GM19023 (cell line): ENCODE measurements at regions not wholly inside any gene's neighbourhood (a gene's known extent, or its start where the extent isn't known, plus 50 kb on each side); places are given as distances from the start of the nearest gene placed in this dataset.
"Not testable (repeated sequence)": the region's sequence is repeated elsewhere in the genome, so short reads cannot be mapped to it uniquely, and the experiment has no call there.

Source experiments
- ATAC-seq: cut with Tn5 transposase; IDR thresholded peaks from one replicate; pipeline ENCODE4 v1.9.1; 2021; ENCODE audit warnings: mild to moderate bottlenecking, moderate library complexity; ENCODE audit not compliant: unreplicated experiment

DNA sequence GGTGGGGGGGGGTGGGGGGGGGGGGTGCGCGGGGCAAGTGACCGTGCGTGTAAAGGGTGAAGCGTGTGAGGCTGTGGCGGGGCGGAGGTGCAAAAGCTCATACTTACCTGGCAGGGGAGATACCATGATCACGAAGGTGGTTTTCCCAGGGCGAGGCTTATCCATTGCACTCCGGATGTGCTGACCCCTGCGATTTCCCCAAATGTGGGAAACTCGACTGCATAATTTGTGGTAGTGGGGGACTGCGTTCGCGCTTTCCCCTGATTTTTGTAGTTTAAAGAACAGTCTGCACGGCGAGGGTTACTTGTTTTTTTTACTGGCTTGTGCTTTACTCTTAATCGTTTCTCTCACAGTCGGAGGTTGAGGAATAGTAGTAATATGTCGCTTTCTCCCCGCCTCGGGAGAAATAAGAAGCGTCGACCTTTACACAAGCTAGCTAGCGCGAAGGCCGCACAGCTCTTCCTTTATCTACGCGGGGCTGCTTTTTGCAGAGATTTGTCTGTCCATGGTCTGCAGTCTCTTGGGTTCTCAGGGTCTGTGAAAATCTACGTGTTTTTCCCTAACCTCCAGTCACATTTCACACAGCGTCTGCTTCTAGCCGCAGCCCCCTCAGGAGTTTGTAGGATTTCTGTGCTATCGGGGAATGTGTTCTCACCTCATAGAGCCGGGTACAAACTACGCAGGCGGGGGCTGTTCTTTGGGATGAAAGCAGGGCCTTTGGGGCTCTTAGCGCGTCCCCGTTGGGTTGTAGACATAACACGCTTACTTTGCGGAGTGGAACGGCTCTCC, 148.1 kb upstream of the NOTCH2NLA start:
- ATAC-seq = peak; percentile 88

DNA sequence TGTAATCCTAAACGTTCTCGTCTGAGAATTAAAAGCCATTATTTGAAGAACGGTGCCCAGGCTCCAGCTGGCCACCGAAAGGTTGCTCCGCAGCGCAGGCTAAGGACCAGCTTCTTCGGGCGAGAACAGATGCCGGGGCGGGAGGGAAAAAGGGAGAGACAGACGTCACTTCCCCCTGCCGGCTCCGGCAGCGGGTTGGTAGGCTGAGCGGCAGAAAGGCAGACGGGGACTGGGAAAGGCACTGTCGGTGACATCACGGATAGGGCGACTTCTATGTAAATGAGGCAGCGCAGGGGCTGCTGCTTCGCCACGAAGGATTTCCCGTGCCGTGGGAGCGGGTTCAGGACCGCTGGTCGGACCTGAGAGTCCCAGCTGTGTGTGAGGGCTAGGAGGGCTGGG, 147.5 kb upstream of the NOTCH2NLA start:
- ATAC-seq = peak; percentile 41

DNA sequence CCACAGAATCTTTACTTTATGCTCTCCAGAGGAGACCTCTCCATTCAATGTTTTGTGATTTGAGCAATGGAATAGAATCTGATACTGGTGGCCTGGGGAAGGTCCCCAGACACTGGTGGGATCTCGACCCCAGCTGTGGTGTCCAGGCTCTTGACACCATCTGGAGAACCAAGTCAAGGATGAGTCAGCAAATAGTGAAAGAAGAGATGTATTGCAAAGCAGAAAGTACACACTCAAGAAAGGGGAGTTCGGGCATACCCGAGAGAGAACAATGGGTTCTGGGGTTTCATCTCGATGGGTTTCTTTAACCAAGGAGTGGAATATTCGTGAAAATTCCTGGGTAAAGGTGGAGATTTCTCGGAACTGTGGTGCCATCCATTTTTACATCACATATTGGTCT, 146.3 kb upstream of the NOTCH2NLA start:
- not testable (repeated sequence) for ATAC-seq

DNA sequence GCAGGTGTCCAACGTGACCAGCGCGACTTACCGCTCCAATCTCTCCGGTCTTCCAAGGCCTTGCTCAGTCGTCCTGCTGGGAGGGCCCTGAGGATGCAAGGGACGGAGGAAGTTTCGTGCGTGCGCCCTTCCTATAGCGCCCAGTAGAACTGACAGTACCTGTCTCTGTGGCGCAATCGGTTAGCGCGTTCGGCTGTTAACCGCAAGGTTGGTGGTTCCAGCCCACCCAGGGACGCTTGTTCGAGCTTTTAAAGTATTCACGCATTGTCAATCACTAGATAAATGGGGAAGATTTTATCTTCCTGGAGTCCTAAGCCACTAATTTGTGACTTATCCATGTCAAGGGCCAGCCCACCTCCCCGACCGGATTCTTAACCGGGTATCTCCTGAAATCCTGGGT, 141.1 kb upstream of the NOTCH2NLA start:
- not testable (repeated sequence) for ATAC-seq

DNA sequence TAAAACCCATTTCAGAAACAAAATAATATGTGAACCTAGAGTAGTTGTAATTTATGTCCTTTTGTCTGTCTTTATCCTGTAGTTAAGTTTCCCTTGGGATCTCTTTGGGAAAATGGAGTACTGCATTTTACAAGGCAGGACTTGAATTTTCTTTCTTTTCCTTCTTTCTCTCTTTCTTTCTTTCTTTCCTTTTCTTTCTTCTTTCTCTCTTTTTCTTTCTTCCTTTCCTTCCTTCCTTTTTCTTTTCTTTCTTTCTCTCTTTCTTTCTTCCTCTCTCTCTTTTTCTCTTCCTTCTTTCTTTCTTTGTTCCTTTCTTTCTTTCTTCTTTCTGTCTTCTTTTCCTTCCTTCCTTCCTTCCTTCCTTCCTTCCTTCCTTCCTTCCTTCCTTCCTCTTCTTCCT, 126.6 kb upstream of the NOTCH2NLA start:
- ATAC-seq = not testable (repeated sequence)

DNA sequence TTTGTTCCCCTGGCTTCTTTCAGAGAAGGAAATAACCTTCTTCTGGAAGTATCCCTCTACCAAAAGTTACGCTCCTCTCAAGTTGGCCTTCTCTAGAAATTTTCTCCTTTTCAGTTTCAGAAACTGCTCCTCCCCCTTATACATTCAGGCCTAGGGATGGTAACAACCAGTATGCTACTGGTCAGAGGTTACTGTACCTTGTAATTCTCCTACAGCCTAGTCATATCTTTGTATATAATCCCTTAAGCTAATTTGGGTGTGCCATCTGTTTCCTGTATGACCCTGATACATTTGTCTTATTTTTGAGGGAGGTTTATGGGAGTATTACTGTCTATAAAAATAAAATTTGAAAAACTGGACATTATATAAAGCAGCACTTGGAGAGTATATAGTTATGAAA, 98.0 kb upstream of the NOTCH2NLA start:
- ATAC-seq = not testable (repeated sequence)

DNA sequence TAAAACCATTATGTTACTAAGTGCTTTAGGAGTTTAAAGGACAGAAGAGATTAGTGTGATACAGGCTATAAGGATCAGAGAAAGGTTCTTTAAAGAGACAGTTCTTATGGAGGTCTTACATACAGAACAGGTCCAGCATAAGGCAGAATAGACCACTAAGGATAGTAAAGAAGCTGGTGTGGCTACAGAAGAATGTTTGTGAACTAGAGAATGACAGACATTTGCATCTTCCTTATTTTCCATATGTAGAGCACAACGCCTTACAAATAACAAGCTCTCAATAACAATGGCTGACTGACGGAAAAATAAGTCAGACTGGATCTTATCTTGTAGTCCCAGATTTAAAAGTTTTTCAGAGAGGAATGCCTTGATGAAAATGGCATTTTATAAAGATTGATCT, 95.6 kb upstream of the NOTCH2NLA start:
- not testable (repeated sequence) for ATAC-seq

DNA sequence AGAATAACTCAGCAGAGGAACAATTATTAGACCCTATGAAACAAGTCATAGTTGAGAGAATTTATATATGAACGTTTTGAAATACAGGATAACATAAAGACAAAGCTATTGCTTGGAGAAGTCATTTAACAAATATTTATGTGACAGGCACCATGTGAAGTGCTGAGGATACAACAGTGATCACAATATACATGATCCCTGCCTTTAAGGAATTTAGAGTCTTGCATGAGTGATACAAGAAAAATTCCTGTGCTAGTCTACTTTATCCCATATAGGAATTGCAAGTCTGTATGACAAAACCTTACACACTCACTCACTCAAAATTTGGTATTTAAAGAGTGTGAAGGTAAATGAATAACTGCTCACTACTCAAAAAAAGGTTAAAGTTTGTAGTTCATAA, 94.5 kb upstream of the NOTCH2NLA start:
- ATAC-seq = not testable (repeated sequence)

DNA sequence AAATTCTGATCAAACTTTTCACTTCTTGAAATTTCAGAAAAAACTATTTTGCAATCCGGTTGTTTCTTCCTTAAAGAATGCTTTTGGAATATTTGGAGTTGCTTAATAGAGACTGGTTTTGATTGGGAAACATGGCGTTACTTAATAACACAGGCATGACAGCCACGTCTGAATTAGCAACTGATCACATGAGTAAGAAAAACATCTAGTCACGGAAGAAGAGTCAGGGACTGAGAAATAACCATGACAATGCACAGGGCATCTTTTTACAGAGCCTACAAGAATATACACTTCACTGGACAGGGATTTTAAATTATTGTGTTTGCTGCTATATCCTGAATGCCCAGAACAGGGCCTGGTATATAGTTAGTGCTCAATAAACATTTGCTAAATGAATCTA, 94.1 kb upstream of the NOTCH2NLA start:
- not testable (repeated sequence) for ATAC-seq

DNA sequence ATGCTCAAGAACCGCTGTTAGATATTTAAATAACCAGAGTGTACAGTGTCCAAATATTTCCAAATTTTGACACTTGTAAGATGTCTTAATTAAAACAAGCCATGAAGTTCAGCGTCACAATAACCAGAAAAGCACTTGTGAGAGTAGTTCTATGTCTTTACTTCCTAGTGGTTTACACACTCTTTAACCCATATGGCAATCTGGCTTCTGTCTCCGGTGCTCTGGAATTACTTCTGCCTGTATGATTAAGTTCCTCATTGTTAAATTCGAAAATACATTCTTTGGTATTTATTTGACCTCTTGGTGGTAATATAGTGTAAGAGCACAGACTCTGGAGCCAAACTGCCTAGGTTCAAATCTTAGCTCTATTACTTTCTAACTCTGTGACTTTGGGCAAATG, 89.9 kb upstream of the NOTCH2NLA start:
- ATAC-seq = not testable (repeated sequence)

DNA sequence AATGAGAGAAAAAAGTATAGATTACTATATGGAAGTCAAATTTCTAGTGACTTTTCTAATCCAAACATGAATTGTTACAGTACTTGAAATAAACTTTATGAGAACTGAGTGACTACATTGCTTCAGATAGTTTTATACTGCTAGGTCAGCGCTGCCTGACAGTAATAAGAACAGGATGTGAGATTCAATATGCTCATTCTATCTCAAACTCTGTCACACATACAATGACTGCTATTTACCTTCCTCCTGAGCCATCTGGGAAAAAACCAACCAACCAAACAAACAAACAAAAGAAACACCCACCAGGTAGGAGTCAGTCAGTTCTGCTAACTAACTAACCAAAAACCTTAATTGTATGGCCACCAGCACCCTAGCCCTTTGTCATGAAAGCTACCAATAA, 89.0 kb upstream of the NOTCH2NLA start:
- ATAC-seq = not testable (repeated sequence)

DNA sequence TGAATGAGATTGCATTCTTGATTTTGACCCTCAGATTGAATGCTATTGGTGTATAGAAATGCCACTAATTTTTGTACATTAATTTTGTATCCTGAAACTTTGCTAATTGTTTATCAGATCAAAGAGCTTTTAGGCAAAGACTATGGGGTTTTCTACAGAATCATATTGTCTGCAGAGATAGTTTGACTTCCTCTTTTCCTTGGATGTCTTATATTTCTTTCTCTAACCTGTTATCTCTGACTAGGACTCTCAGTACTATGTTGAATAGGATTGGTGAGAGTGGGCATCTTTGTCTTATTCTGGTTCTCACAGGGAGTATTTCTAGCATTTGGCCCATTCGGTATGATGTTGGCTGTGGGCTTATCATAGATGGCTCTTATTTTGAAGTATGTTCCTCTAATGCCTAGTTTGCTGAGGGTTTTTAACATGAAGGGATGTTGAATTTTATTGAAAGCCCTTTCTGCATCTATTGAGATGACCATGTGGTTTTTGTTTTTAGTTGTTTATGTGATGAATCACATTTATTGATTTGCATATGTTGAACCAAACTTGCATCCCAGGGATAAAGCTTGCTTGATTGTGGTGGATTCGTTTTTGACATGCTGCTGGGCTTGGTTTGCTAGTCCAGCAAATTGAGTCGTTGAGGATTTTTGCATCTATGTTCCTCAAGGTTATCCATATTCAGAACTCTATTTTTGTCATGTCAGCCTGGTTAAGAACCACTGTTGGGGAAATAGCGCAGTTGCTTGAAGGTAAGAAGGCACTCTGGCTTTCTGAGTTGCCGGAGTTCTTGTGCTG, 85.8 kb upstream of the NOTCH2NLA start:
- ATAC-seq = not testable (repeated sequence)

DNA sequence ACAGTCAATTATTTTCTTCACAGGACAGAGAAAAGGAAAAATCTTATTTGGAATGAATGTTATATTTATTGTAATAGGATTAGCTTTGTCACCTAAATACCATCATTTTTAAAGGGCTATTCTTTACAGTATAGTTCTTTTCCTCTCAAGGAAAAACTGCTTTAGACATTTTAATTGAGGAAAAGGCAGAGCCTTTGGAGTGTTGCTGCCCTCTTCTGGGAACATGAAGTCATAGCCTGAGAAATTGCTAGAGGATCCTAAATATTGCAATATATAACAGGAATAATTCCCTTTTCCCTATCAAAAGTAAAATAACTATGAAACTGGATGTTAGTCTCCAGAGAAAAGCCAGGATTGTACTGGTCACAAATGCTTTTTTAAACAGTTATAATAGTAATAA, 81.8 kb upstream of the NOTCH2NLA start:
- not testable (repeated sequence) for ATAC-seq

DNA sequence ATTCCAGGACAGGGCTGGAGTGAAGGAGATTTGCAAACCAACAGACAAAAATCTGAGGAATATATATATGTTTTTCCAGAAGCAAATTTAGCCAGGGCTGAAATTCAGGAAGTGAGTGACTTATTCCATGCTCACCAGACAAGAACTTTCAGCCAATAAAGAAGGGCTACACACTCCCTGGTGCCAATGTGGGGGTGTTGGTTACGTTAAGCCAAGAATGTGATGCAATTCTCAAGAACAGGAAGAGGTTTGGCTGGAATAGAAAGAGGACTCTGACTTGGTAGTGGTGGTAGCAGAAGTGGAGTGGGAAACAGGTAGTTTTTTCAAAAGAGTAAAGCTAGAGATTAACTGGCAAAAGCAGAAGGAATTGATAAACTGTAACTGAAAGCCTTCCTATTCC, 80.6 kb upstream of the NOTCH2NLA start:
- not testable (repeated sequence) for ATAC-seq

DNA sequence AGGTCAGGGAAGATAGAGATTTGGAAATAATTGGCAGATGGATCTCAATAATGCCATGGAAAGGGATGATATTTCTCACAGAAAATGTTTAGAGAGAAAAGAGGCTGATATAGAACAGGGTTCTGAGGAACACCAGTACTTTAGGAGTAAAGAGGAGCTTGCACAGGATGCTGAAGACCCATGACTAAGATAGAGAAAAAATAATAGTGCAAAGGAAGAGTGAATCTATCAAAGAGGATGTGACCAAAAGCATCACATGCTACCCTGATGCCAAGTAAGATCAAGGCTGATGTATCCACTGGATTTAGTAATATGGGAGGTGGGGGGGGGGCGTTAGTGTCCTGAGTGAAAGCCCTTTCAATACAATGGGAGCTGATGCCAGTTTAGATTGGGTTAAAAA, 80.1 kb upstream of the NOTCH2NLA start:
- not testable (repeated sequence) for ATAC-seq

DNA sequence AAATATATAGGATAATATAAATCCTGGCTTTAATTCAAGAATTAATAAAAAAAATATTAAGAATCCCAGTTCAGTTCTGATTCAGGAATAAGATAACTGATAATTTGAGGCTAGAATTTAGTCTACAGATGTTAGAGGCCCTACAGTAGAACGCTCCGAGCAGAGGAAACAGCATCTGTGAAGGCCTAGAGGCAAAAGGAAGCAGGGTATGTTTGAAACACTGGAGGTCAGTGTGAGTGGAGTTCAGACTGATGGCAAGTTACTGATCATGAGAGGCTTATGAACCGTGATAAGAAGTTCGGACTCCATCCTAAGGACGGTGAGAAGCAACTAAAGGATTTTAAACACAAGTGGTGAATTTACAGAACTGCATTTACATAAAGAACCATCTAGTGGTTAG, 79.3 kb upstream of the NOTCH2NLA start:
- not testable (repeated sequence) for ATAC-seq

DNA sequence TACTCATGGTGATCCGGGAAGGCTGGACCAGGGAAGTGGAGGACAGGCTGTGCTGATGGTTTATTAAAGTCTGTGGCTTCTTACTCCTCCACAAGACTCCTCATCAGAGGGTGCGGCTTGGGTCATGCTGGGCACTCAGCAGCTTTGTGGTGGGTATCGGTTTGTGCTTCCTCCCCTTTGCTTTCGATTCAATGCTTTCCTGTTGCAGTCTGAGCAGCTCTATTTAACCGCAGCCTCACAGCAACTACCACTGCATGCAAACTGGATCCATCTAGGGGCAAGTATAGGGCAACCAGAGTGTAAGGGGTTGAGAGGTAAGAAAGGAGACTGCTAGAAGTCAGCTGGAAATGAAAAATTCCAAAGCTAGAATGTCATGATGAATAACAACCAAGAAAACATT, 78.8 kb upstream of the NOTCH2NLA start:
- peak; percentile 96 for ATAC-seq

DNA sequence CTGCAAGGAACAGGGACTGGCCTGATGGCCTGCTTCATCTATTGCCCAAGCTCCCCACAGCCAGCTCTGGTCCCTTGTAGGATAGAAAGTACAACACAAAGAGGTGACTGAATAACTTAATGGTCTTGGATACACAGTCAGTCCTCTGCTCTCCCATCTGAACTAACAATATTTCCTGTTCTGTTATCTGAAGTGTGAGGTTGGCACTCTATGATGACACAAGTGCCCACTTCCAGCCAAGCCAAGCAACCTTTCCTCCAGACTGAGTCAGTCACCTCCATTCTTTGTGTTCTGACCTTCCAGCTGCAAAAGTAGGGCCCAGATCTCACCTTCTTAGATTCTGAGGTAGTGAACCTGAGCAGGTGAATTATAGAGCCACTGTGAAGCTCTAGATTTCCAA, 77.8 kb upstream of the NOTCH2NLA start:
- not testable (repeated sequence) for ATAC-seq

DNA sequence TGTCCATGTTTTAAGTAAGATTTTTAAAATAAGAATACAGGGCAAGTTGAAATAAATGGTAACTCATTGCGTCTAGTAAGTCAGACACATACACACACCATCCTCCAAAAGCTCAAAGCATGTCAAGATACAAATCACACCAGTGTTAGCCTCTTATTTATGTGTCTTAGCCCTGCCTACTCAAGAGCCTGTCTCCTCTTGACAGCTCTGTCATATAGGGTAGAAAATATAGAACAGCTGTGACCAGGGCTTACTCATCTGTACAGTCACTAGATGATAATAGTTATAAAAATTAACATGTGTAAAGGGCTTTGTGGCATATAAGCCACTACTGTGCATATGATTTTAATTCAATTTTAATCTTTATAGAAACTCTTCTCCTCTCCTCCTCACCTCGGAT, 76.6 kb upstream of the NOTCH2NLA start:
- ATAC-seq = not testable (repeated sequence)

DNA sequence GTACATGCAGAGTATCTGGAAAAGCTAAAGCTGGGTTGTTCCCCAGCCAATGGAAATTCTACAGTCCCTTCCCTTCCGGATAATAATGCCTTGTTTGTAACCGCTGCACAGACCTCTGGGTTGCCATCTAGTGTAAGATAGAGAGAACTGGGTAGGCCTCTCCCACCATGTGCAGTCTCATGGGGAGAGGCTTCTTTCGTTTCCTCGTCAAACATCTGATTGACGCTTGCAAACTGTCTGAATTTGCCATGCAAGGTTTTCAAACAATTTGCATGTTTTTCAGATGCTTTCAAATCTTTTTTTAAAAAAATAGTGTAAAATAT, 69.7 kb upstream of the NOTCH2NLA start:
- ATAC-seq = peak; percentile 90

DNA sequence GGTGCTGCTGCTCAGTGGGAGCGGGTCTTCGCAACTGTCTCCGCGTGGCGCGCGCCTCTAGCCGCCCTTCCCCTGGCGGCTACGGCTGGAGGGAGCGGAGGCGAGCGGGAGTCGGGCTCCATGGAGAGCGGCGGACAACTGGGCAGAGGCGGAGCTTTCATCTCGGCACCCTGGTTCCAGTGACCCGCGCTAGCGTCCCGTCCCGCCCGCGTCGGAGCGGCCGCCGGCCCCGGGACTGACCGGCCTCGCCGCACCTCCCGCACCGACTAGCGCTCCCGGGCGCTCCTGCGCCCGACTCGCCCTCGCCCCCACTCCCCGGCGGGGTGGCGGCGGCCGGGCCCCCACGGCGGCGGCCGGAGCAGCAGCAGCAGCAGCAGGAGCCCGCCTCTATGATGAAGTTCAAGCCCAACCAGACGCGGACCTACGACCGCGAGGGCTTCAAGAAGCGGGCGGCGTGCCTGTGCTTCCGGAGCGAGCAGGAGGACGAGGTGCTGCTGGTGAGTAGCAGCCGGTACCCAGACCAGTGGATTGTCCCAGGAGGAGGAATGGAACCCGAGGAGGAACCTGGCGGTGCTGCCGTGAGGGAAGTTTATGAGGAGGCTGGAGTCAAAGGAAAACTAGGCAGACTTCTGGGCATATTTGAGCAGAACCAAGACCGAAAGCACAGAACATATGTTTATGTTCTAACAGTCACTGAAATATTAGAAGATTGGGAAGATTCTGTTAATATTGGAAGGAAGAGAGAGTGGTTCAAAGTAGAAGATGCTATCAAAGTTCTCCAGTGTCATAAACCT, 69.2 kb upstream of the NOTCH2NLA start:
- peak; percentile 59 for ATAC-seq
